Cardiac fibroblast (primary cell): ENCODE measurements at regions not wholly inside any gene's neighbourhood (a gene's known extent, or its start where the extent isn't known, plus 50 kb on each side); places are given as distances from the start of the nearest gene placed in this dataset.

ENCODE experiments used
- DNase-seq, 2 donors: peaks; one replicate each; pipeline versions ENCODE4 v3.0.0 to v3.0.0-alpha.2; 2010; ENCODE audit warnings: low read depth in 2 of 2
- H3K4me3 ChIP-seq, 2 donors: replicated peaks in 1 of 2; 1 replicate in 1 of 2; 2 replicates in 1 of 2; pipeline ENCODE4 v1.5.1; 2011; ENCODE audit warnings: low read depth in 2 of 2, low read length in 2 of 2, mild to moderate bottlenecking in 2 of 2, moderate library complexity in 1 of 2
- TF ChIP-seq, protein P1 (sequence below): IDR thresholded peaks from one replicate; pipeline ENCODE4 v1.5.1; 2011; ENCODE audit warnings: low read depth, mild to moderate bottlenecking, low read length, inconsistent platforms

DNA sequence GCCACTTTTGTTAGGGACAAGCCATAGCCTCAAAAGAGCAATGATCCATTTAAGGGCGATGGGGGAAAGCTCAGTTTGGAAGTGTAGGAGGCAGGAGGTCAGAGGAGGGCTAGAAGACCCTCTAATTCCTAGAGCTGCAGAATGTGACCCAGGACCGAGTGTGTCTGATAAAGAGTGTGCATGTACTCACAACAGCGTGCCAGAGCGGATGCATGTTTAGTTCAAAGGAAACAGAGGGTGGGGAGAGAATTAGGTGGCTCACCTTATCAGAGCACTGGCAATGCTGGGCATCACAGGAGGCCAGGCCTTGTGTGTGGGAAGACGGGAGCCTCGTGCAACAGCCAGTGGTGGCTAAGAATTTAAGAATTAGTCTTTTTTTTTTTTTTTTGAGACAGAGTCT, 133.9 kb upstream of the COBL start:
- DNase-seq: no peak
- TF ChIP-seq, protein P1, sequence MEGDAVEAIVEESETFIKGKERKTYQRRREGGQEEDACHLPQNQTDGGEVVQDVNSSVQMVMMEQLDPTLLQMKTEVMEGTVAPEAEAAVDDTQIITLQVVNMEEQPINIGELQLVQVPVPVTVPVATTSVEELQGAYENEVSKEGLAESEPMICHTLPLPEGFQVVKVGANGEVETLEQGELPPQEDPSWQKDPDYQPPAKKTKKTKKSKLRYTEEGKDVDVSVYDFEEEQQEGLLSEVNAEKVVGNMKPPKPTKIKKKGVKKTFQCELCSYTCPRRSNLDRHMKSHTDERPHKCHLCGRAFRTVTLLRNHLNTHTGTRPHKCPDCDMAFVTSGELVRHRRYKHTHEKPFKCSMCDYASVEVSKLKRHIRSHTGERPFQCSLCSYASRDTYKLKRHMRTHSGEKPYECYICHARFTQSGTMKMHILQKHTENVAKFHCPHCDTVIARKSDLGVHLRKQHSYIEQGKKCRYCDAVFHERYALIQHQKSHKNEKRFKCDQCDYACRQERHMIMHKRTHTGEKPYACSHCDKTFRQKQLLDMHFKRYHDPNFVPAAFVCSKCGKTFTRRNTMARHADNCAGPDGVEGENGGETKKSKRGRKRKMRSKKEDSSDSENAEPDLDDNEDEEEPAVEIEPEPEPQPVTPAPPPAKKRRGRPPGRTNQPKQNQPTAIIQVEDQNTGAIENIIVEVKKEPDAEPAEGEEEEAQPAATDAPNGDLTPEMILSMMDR: no peak
- no peak overlapping the region for H3K4me3 ChIP-seq

DNA sequence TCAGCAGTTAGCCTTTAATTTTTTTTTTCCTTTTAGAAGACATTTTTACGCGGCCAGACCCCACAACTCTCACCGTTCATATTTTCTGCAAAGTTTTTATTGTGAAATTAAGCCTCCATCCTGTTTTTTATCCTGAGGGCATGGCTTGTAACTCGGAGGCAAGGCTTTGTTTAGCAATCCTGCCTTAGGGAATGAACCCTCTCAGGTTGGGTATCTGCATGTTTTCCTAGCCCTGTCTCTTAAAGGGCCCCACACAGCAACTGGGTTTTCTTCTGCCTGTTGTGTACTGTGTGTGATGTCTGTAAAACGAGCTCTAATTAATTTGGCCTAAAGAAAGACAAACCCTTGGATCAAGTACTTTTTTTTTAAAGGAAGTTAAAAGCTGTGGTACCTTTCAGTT, 130.2 kb upstream of the COBL start:
- DNase-seq: no peak
- H3K4me3 ChIP-seq: no peak overlapping the region
- TF ChIP-seq, protein P1: no peak

DNA sequence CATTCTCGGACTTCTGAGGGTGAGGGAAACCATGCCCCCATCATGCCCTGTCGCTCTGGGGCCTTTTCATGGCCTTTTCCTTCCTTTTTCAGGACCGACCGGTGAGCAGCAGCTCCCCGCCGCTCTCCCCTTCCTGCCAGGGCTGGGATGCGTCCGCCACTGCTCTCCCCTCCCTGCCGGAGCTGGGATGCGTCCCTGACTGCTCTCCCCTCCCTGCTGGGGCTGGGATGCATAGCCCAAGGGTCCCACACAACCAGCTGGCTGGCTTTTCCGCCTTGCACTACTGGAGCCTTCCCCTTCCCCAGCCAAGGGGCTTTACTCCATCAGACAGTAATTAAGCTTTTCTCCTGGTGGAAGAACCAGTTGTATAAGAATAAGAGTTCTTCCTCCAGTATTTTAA, 129.7 kb upstream of the COBL start:
- no peak overlapping the region for H3K4me3 ChIP-seq
- TF ChIP-seq, protein P1: no peak
- no peak for DNase-seq

DNA sequence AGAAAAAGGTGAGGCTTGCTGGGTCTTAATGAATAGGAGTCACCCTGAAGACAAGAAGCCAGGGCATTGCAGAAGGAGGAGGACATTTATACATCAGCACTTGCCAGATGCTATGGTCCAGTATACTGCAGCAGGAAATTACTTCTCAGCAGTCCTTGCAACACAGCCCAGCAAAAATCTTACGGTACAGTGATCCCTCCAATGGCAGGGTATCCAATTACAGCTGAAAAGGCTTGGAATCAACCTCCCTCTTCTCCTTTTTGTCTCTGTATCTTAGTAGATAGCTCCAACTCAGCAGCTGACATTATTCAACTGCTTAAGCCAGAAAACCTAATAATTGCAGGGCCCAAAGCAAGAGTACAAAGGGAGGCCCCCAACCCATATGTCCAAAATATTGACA, 128.3 kb upstream of the COBL start:
- no peak for DNase-seq
- TF ChIP-seq, protein P1: no peak
- H3K4me3 ChIP-seq: no peak overlapping the region

DNA sequence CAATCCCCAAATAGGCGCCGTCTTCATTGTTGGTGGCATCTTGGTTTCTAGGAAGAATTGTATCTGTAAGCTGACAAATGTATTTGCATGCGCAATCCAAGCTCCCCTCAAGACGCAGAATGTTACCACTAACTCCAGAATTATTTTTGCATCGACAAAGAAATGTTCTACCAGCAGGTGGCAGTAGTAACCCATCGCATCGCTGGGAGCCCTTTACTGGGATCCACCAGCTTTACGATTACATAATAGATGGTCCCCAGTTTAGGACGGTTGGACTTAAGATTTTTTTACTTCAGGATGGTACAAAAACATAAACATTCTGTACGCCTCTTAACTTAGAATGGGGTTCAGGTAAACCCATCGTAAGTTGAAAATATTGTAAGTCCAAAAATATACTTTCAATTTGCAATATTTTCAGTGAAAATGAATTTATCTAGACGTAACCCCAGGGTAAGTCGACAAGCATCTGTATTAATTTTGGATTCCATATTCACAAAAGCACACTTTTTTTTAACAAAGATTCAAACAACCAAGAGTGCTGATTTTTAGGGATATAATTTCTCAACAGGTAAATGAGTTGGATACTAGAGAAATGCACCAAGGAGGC, 114.0 kb upstream of the COBL start:
- H3K4me3 ChIP-seq: no peak overlapping the region
- DNase-seq: peak; percentile 38 to 54
- TF ChIP-seq, protein P1: peak; percentile 70

DNA sequence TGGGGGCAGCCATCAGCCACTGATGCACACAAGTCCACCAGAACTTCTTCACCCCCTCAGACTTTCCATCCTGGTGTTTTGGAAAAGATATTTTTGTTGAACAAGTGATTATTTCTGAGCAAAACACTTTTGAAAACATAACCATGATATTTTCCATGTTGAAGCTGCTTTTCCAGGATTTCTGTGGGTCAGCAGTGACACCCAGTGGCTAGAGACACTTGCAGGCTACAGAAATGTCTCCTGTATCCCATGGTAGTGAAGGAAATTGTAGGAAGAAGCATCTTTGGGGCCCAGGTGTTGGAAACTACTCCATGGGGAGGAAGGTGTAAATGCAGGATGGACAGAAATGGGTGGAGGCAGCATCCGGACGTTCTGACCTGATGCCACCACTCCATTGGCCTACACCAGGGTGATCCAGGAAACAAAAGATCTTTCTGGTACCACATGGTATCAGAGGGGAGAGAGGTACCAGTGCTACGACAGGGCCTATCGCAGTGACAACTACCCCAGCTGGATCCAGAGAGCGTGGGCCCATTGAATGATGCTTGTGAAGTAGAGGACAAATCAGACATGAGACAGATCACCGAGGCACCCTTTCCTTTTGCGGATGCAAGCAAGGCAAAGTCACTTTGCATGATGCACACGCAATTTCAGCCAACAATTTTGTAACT, 111.7 kb upstream of the COBL start:
- TF ChIP-seq, protein P1: no peak
- DNase-seq: peak; percentile 2 to 19
- no peak overlapping the region for H3K4me3 ChIP-seq
